ENCODE measurements at regions not wholly inside any gene's neighbourhood (a gene's known extent, or its start where the extent isn't known, plus 50 kb on each side); places are given as distances from the start of the nearest gene placed in this dataset.

DNA sequence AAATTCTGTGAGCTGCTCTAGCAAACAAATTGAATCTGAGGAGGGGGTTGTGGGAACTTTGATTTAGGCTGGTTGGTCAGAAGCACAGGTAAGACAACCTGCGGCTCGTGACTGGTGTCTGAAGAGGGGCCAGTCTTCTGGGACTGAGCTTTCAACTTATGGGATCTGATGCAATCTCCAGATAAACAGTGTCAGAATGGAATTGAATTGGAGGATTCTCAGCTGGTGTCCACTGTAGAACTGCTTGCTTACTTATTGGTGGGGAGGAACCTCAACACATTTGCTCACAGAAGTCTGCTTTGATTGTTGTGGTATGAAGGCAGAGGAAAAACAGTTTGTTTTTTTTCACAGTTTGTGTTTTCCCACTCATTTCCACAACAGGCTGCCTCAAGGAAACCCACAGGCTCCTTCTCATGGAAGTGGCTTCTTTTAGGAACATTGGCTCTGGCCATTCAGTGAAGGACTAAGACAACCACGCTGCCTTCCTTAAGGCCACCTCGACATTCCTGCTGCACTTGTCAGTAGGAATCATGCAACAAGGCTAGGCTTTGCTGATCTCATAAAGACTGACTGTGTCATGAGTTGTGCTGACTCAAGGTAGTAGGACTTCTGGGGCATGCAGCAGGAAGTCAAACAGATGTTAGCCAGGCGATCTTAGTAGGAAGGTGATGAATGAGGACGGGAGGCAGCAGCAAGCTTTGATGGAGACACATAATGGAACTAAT is 104.7 kb downstream of the TSN start:
- DNase-seq (ENCODE audit: low read depth): no peak

DNA sequence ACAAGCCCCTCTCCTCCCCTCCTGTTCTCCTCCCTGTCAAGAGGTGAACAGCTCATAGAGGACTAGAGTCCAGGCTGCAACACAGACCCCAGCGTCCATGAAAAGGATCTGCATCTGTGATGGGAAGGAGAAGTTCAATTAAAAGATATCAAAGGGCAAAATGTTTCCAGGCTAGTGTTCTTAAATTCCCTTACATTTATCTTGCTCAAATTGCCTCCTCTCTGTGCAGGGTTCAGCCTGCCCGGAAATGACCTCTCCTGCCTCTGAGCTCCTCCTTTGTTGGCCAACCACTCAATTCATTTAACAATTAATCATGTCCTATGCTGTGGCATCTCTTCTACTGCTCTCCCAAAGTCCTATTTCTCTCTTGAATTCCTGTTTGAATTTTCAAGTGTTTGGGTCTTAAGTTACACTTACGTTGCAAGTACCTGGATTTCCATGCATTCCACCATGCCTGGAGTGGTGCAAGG is 105.3 kb downstream of the TSN start:
- DNase-seq (ENCODE audit: low read depth): no peak

DNA sequence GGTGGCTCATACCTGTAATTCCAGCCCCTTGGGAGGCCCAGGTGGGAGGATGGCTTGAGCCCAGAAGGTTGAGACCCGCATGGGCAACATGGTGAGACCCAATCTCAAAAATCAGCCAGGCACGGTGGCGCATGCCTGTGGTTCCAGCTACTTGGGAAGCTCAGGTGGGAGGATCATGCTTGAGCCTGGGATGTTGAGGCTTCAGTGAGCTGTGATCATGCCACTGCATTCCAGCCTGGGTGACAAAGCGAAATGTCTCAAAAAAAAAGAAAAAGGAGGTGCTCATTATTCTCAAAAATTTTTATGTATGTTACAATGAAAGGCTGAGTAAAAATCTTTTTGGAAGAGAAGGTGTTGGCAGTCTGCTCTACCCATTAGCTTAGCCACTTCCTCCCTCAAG is 106.8 kb downstream of the TSN start:
- no peak for DNase-seq (ENCODE audit: low read depth)

DNA sequence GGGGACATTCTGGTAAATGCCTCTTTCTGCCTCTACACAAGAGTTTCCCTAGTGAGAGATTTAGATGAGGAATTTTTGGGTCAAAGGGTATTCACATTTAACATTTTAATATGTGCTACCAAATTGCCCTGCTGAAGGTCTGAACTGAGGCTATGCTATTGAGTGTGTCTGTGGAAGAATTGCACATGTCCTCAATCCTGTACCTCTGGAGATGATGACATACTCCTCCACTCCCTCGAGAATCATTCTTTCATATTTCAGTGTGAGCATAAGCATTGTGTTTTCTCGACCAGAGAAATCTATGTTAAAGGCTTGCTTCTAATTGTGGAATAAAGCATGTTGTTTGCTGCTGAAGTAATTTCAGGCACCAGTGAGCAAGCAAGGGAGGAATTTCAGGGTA is 110.5 kb downstream of the TSN start:
- no peak for DNase-seq (ENCODE audit: low read depth)

DNA sequence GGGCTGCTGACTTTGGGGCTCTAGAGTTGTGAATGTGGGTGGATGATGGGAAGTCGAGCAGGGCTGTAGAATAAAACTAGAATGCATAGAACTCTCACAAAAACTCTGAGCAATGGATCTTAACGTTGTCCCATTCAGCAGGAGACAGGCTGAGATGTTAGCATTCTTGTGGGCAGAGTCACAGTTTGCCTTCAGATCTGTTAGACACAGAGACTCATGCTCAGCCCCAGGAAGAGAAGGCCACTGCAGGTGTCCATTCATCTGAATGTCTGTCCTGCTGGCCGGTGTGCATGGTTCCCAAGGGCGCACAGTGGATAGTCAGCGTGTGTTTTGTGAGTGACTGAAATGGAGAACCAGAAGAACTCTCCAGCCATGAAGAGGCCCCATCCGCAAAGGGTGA is 111.3 kb downstream of the TSN start:
- no peak for DNase-seq (ENCODE audit: low read depth)

DNA sequence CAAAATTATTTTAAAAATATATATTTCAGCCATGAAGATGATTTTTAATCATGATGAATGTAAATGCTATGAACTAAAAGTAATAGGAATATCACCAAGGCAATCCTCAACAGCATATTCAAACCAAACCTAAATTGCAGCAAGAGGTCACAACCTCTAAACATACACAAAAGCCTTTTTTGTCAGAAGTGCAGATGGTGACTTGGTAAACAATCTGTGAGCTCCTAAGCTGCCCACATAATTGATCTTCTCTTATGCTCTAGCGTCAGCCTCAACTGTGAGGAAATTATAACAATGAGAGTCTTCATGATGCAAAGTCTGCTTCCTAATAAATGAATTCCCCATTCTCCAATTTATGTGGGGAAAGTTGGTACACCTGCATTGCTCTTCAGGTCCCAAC is 113.2 kb downstream of the TSN start:
- no peak for DNase-seq (ENCODE audit: low read depth)

DNA sequence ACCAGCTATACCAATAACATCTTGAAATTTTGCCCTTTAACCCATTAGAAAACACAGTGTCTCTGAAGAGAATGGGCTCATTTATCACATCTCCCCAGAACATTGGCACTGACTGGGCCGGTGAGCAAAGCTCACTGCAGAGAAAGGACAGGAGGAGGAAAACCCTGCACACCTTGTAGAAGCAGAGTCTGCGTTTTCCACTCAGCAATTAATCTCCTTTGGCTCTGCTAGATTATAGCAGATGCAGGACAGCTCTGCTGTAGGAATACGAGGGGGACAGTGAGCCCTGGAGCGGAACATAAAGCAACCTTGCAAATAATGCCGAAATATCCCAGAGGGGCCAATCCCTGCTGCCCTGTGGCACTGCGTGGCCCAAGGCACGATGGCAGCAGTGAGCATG is 113.9 kb downstream of the TSN start:
- no peak for DNase-seq (ENCODE audit: low read depth)

DNA sequence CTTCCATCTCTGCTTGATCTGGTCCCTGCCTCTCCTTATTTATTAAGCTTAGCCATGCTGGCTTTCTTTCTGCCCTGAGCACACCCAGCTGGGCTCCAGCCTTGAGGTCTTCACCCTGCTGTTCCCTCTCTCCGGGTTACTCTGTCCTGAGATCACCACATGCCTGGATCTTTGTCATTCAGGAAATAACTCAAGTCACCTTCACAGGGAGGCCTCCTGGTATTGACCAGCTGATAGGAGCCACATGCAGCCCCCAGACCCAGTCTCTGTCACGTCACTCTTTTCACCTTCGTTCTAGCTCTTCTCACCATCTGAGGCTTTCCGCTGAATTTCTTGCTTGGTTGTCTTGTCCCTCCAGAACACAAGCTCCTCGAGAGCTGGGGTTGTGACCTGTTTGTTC is 114.4 kb downstream of the TSN start:
- no peak for DNase-seq (ENCODE audit: low read depth)

DNA sequence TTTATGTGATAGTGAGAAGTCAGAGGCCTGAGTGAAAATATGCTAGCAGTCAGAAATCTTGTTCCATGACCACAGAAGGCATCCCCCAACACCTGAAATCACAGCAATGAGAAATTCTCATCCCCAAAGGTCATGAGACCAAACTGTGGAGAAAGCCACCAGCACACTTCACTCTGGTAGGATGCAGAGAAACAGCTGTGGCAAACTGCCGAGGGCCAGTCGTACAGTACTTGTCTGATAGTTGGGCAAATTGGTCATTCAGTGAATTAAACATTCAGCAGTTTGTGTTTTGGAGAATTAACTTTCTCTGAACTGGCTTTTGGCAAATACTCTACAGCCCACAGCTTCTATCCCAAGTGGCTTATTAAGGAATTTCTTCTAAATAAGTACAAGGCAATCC is 117.2 kb downstream of the TSN start:
- no peak for DNase-seq (ENCODE audit: low read depth)

DNA sequence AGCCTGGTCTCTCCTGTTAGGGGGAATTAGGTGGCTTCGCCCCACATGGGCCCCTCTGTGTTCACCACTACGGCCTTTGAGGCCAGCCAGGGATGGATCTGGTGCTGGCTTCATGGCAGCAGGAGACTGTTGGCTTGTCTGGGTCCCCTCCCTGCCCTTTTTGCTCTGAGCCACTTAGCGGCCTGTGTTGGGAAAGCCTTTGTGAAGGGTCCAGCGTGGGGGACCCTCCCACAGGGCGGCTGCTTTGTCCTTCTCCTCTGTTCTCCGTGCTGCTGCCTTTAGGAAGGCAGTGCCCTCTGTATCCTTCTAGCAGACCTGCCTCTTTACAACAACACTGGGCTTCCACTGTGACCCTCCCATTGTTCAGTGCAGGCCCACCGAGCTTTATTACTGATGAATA is 118.4 kb downstream of the TSN start:
- DNase-seq (ENCODE audit: low read depth): no peak

DNA sequence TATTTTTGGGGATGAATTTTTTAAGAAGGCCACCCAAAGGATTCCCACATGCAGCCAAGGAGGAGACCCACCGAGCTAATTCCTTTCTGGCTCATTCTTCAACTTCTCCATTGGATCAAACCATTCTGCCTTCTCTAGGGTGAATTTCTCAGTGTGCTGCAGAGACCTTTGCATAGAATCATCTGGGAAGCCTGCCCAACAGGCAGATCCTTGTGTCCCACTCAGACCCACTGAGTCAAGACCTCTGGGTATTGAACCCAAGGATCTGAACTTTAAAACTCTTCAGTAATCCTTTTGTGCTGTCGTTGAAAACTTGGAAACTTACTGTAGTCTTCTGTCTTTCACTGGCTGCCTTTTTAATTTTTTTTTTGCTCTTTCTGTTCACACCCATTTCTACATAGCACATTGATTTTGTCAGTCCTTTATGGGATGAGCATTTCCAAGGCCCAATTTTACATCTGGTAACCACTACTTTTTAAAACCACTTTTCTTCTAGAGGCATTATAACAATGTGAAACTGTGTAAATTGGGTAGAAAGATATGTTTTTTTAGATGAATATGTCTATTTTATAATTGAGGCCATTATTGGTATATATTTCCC is 120.2 kb downstream of the TSN start:
- DNase-seq (ENCODE audit: low read depth): no peak

DNA sequence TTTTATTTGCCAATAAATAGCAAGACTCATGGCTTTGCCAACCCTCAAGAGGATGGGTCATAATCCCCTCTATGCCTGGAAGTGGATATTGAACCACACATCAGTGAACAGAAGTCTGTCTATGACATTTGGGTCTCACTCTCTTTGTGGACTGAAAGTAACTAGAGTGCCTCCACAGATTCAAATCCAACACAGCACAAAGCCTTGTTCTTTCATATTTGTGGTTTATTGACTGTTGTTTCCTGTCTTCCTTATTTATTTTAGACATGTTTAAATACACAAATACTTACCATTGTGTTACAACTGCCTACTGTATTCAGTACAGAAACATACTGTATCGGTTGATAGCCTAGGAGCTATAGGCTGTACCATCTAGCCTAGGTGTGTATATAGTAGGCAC is 121.9 kb downstream of the TSN start:
- DNase-seq (ENCODE audit: low read depth): no peak

DNA sequence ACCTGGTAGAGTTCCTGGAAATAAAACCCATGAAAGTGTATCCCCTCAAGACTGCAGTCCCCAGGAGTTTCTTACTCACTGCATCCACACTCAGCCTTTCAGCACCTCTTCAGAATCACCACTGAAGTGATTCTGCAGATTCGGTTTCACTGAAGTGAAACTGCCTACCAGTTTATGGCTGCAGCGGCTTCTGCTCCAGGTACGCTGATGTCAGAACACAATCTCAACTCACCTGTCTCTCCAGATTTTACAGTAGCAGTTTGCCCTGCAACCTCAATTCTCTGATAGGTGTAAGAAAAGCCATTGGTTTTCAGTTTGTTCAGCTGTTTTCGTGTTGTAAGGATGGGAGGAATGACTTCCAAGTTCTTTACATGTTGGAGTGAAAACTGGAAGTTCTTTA is 124.8 kb downstream of the TSN start:
- no peak for DNase-seq (ENCODE audit: low read depth)

DNA sequence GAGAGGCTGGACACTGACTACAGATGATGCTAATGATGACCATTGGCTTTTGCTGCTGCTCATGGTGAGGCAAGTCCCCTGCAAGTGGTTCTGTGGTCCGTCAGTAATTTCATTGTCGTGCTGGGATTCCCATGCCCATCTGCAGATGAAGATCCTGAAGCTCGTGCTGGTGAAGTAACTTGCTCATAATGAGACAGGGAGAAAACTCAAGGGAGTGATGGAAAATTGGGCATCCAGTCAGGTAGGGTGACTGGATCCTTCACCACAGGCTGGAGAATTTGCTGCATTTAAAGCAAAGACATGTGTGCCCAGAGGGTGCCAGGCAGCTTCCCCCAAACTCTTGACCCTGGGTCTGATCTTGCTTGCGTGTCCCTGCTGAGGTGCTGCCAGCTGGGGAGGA is 125.6 kb downstream of the TSN start:
- no peak for DNase-seq (ENCODE audit: low read depth)

DNA sequence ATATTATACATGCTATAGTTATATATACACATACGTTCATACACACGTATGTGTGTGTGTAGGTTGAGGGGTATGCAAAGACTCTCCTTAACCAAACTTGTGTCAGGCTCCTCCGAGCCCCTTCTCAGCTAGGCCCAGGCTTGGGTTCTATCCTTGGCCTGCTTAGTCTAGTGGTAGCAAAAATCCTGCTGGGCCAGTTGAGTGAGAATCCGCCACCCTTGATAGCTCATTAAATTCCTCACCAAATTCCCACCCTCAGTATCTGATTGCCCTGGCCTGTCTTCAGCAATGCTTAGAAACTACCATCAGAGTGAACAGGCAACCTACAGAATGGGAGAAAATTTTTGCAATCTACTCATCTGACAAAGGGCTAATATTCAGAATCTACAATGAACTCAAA is 126.5 kb downstream of the TSN start:
- DNase-seq (ENCODE audit: low read depth): no peak

DNA sequence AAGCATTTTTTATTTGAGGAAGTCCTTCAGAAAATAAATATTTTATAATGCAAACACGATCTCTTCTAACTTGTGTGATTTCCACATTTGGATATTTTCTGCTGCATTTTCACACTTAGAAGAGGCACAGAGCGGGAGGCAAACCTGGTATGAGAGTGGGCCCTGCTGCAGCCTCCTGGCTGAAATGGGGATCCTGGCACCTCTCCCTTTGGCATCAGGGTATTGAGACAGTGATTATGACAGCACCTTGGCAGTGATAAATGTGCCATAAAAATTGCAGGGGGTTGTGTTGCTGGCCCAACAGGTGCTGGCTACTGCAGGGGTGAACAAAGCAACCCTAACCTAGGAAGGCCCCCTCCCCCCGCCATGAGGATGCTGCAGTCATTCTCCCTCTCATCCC is 128.6 kb downstream of the TSN start:
- DNase-seq (ENCODE audit: low read depth): no peak

DNA sequence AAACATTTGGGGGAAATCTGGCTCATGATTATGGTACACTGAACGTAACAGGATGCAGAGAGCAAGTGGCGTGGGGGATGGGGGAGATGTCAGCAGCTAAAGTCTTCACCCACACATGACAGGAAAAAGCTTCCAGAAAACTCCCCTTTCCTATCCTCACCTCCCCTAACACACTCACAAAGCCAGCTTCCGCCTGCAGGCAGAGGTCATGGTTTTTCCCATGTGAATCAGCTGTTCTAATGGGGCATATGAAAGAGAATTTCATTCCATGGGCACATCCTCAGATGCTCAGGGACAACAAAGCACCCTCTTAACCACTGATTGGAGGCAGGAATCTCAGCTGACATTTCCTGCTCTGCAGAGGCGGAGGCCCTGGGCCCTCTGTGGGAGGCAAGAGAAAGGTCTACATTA is 129.1 kb downstream of the TSN start:
- no peak for DNase-seq (ENCODE audit: low read depth)

DNA sequence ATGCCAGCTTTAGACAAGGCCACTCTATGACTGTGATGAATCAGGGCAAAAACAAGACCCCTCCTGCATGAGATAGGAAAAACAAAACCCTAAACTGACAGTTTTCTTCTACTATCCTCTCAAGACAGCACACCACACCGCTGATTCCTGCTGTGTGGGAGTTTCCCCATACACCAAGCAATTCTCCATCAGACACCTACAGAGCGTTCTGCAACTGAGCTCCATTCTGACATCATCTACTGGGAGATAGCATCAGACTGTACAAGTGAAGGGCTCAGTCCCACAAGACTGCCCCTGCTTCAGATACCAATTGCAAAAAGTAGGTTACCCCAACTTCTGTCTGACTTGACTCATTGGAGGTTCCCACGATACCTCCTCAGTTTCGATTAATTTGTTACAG is 130.6 kb downstream of the TSN start:
- DNase-seq (ENCODE audit: low read depth): no peak

DNA sequence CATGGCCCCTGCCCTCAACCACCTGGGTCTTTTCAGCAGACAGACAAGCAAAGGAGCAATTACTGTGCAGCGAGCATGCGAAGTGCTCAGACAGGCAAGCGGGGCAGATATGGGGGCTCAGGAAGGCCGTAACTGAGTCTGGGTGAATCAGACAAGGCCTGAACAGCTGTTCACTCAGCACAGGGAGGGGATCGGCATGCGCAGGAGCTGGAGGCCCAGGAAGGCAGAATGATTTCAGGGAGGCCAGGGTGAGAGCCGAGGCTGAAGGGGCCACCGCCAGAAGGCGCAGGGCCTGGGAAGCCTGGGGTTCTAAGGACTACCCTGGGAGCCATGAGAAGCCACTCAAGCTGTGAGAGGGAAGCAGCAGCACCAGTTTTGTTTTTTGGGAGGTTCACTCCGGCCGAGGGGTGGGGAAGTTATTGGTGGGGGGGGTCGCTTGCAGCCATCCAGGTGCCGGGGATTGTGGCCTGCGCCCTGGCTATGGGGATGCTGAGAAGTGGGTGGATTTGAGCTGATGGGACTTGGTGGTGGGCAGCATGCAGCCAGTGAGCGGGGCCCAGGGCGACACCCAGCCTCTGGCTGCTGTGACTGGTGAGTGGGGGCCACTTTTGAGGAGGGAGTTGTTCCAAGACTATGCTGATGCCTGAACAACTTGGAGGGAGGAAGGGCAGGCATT is 132.2 kb downstream of the TSN start:
- DNase-seq (ENCODE audit: low read depth): no peak

DNA sequence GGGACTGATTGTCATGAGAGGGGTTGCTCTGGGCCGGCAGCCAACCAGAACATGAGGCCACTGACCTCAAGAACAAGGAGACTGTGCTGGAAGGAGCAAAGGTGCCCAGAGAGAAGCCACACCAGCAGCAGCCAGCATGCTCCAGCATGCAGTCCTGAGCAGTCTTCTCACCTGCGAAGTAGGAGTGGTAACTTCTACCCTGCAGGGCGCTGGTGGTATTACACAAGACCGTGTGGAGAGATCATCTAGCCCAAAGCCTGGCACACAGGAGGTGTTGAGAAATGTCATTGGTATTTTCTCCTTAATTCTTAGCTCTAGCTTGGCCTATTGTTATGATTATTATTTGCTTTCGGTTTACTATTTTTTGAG is 132.7 kb downstream of the TSN start:
- DNase-seq (ENCODE audit: low read depth): no peak

DNA sequence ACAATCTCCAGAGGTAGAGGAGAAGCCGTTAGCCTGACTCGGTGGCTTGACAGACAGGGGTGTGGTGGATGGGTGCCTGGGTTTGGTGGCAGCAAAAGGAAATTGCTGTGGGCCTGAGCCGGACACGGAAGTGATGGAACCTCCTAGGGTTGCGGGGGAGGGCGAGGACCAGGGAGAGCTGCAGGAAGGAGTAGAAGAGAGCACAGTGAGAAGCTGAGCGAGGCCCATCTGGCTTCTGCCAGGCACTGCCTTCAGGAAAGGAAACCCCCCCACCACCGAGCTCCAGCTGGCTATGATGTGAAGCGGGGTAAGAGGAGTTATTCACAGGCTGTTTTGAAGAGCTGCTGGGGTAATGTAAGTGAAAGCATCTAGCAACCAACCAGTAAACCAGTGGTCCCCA is 134.6 kb downstream of the TSN start:
- no peak for DNase-seq (ENCODE audit: low read depth)

DNA sequence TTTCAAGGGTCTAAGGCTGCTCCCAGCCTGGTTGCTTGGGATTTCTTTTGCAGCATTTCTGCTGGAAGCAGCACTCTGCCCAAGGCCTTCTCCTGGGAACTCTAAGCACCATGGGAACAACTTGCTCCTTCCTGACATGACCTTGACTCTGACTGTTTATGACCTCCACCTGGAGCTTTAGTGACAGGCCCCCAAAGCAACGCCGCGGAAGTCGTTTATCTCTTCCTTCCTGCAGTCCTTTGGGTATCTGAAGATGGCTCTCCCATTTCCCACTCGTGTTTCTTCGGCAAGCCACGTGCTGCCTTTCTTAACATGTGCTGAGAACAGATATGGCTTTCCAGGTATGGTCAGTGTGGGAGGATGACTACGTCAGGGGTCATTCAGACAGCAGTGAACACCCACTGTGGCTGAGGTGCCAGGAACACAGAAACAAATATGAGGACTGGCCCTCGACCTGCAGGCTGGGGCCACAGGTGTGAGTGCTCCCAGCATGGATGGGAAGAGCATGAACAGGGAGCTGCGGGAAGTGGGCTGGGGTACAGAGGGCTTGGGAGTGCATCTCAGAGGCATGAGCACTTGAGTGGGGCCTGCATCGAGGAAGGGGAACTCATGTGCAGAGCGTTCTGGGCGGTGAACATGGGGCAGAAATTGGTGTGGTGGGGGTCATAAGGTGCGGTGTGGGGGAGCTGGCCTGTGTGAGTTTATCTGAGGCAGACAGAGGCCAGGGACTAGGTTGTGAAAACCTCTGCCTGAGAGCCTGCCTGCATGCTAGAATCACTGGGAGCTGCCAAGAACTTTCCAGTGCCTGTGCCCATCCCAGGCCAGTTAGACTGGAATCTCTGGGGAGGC is 140.5 kb downstream of the TSN start:
- DNase-seq (ENCODE audit: low read depth): no peak

Measured in LHCN-M2 (cell line).